ENCODE measurements at regions not wholly inside any gene's neighbourhood (a gene's known extent, or its start where the extent isn't known, plus 50 kb on each side); places are given as distances from the start of the nearest gene placed in this dataset.

GRCh38 chr1:58893257-58893869 is 109.5 kb upstream of the JUN start:
- Histone ChIP-seq H4K20me1 (ENCODE audit: insufficient read depth, poor library complexity, severe bottlenecking) (no peaks in the 10 kb centered on the region), H3K4me2 (no peak overlapping the region), H3K79me2 (no peaks in the 10 kb centered on the region), H3K9me3 (ENCODE audit: low read depth) (no peaks in the 10 kb centered on the region), H3K27ac (peak overlapping the region; percentile 34), H3K27me3 (no peaks in the 10 kb centered on the region), H3K4me1 (ENCODE audit: insufficient read depth) (peaks cover 46% of the 10 kb centered on the region), H3K4me3 (no peak overlapping the region), H3K9me2 (replicated peaks; ENCODE audit: insufficient read depth) (no peaks in the 10 kb centered on the region), H2AFZ (no peak overlapping the region), H3K36me3 (replicated peaks; ENCODE audit: insufficient read depth, low read depth) (no peaks in the 10 kb centered on the region)
- 78% methylated on average over 13 of the region's 13 CpGs for WGBS (ENCODE audit: low lambda C conversion rate, missing lambda C conversion rate)
- no peak for DNase-seq (ENCODE audit: low spot score)
- TF ChIP-seq EZH2phosphoT487 (IDR thresholded peaks at IDR 0.05; ENCODE audit: low read depth, severe bottlenecking, unreplicated experiment): no peak
- TF ChIP-seq CTCF (IDR thresholded peaks at IDR 0.05; ENCODE audit: poor library complexity): no peak
- no peak for TF ChIP-seq EZH2 (IDR thresholded peaks at IDR 0.05; ENCODE audit: borderline replicate concordance)

GRCh38 chr1:58895082-58895481 is 111.2 kb upstream of the JUN start:
- Histone ChIP-seq H2AFZ (no peak overlapping the region), H3K36me3 (replicated peaks; ENCODE audit: insufficient read depth, low read depth) (no peaks in the 10 kb centered on the region), H3K27me3 (no peaks in the 10 kb centered on the region), H3K4me2 (no peak overlapping the region), H3K4me1 (ENCODE audit: insufficient read depth) (peaks cover 61% of the 10 kb centered on the region), H4K20me1 (ENCODE audit: insufficient read depth, poor library complexity, severe bottlenecking) (no peaks in the 10 kb centered on the region), H3K27ac (peak overlapping the region; percentile 92), H3K4me3 (no peak overlapping the region), H3K9me2 (replicated peaks; ENCODE audit: insufficient read depth) (no peaks in the 10 kb centered on the region), H3K9me3 (ENCODE audit: low read depth) (no peaks in the 10 kb centered on the region), H3K79me2 (no peaks in the 10 kb centered on the region)
- no peak for DNase-seq (ENCODE audit: low spot score)
- TF ChIP-seq EZH2phosphoT487 (IDR thresholded peaks at IDR 0.05; ENCODE audit: low read depth, severe bottlenecking, unreplicated experiment): no peak
- TF ChIP-seq EZH2 (IDR thresholded peaks at IDR 0.05; ENCODE audit: borderline replicate concordance): no peak
- TF ChIP-seq CTCF (IDR thresholded peaks at IDR 0.05; ENCODE audit: poor library complexity): no peak
- 93% methylated on average over 2 of the region's 2 CpGs for WGBS (ENCODE audit: low lambda C conversion rate, missing lambda C conversion rate)

GRCh38 chr1:58895559-58896145 is 111.8 kb upstream of the JUN start:
- Histone ChIP-seq H3K4me2 (no peak overlapping the region), H3K9me3 (ENCODE audit: low read depth) (no peaks in the 10 kb centered on the region), H4K20me1 (ENCODE audit: insufficient read depth, poor library complexity, severe bottlenecking) (no peaks in the 10 kb centered on the region), H3K79me2 (no peaks in the 10 kb centered on the region), H3K9me2 (replicated peaks; ENCODE audit: insufficient read depth) (no peaks in the 10 kb centered on the region), H3K4me3 (no peak overlapping the region), H2AFZ (no peak overlapping the region), H3K4me1 (ENCODE audit: insufficient read depth) (peaks cover 61% of the 10 kb centered on the region), H3K27me3 (no peaks in the 10 kb centered on the region), H3K27ac (peak overlapping the region; percentile 92), H3K36me3 (replicated peaks; ENCODE audit: insufficient read depth, low read depth) (no peaks in the 10 kb centered on the region)
- TF ChIP-seq EZH2 (IDR thresholded peaks at IDR 0.05; ENCODE audit: borderline replicate concordance): no peak
- 97% methylated on average over 5 of the region's 5 CpGs for WGBS (ENCODE audit: low lambda C conversion rate, missing lambda C conversion rate)
- DNase-seq (ENCODE audit: low spot score): no peak

- no peak for TF ChIP-seq EZH2 (IDR thresholded peaks at IDR 0.05; ENCODE audit: borderline replicate concordance)
- TF ChIP-seq CTCF (IDR thresholded peaks at IDR 0.05; ENCODE audit: poor library complexity): no peak
- TF ChIP-seq EZH2phosphoT487 (IDR thresholded peaks at IDR 0.05; ENCODE audit: low read depth, severe bottlenecking, unreplicated experiment): no peak
- Histone ChIP-seq H3K27me3 (no peaks in the 10 kb centered on the region), H2AFZ (peak overlapping the region; percentile 22), H3K36me3 (replicated peaks; ENCODE audit: insufficient read depth, low read depth) (no peaks in the 10 kb centered on the region), H3K4me1 (ENCODE audit: insufficient read depth) (peaks cover 64% of the 10 kb centered on the region), H3K9me3 (ENCODE audit: low read depth) (no peaks in the 10 kb centered on the region), H3K27ac (peak overlapping the region; percentile 92), H4K20me1 (ENCODE audit: insufficient read depth, poor library complexity, severe bottlenecking) (no peaks in the 10 kb centered on the region), H3K79me2 (no peaks in the 10 kb centered on the region), H3K9me2 (replicated peaks; ENCODE audit: insufficient read depth) (no peaks in the 10 kb centered on the region), H3K4me3 (no peak overlapping the region), H3K4me2 (no peak overlapping the region)
- peak; percentile 64 for DNase-seq (ENCODE audit: low spot score)
- 45% methylated on average over 8 of the region's 8 CpGs for WGBS (ENCODE audit: low lambda C conversion rate, missing lambda C conversion rate)
Observed at GRCh38 chr1:58896246-58897183, 112.7 kb upstream of the JUN start.

All from hepatocyte (in vitro differentiated cells).